Caco-2 (cell line): ENCODE measurements at regions not wholly inside any gene's neighbourhood (a gene's known extent, or its start where the extent isn't known, plus 50 kb on each side); places are given as distances from the start of the nearest gene placed in this dataset.

Experiments used
- BruUV-seq: library from RNA; stranded (reverse); fragments of 400-500 nt; replicated peaks from 2 replicates; lab custom pipeline; 2021; lab: Mats Ljungman, UMichigan
- CTCF ChIA-PET: fragments of 300-600 bp; sonication (Branson Sonifier 250); formaldehyde crosslinking; loops from one replicate; lab custom pipeline; 2022; ENCODE audit warnings: antibody characterized with exemption; lab: Charles Lee
- POLR2A ChIA-PET: fragments of 300-600 bp; sonication (Branson Sonifier 250); formaldehyde crosslinking; loops from one replicate; lab custom pipeline; 2022; ENCODE audit warnings: antibody characterized with exemption; lab: Charles Lee
- DNase-seq, 2 experiments: peaks; one replicate each; pipeline versions ENCODE4 v3.0.0 to v3.0.0-alpha.2; 2020 to 2022
- H3K27me3 ChIP-seq: replicated peaks from 2 replicates; pipeline ENCODE4 v1.6.0; 2011; ENCODE audit warnings: low read length; ENCODE audit not compliant: control insufficient read depth, insufficient read depth
- H3K36me3 ChIP-seq: 2 replicates; pipeline ENCODE4 v1.5.1; 2011; ENCODE audit warnings: low read length; ENCODE audit not compliant: control insufficient read depth, insufficient read depth
- H3K4me1 ChIP-seq: fragments of 250-450 bp; sonication (Bioruptor Pico); 2 replicates; pipeline ENCODE4 v1.5.1; 2020; ENCODE audit warnings: mild to moderate bottlenecking
- H3K4me3 ChIP-seq: 2 replicates; pipeline ENCODE4 v1.5.1; 2011; ENCODE audit warnings: low read depth, mild to moderate bottlenecking, control low read depth, low read length
- H3K9me3 ChIP-seq: fragments of 250-450 bp; sonication (Bioruptor Pico); 2 replicates; pipeline ENCODE4 v1.5.1; 2020; ENCODE audit warnings: mild to moderate bottlenecking, moderate library complexity
- H3K27ac Mint-ChIP-seq: one replicate; pipeline ENCODE4 v1.8.0; 2022; ENCODE audit warnings: mixed read lengths; ENCODE audit not compliant: unreplicated experiment
- H3K27me3 Mint-ChIP-seq: one replicate; pipeline ENCODE4 v1.8.0; 2022; ENCODE audit warnings: mixed read lengths; ENCODE audit not compliant: insufficient read depth, unreplicated experiment
- H3K36me3 Mint-ChIP-seq: one replicate; pipeline ENCODE4 v1.8.0; 2022; ENCODE audit warnings: mild to moderate bottlenecking, mixed read lengths; ENCODE audit not compliant: insufficient read depth, unreplicated experiment
- H3K4me1 Mint-ChIP-seq: one replicate; pipeline ENCODE4 v1.8.0; 2022; ENCODE audit warnings: low read depth, mixed read lengths; ENCODE audit not compliant: unreplicated experiment
- H3K4me3 Mint-ChIP-seq: one replicate; pipeline ENCODE4 v1.8.0; 2022; ENCODE audit warnings: mild to moderate bottlenecking, moderate library complexity, mixed read lengths; ENCODE audit not compliant: unreplicated experiment
- H3K9me3 Mint-ChIP-seq: one replicate; pipeline ENCODE4 v1.8.0; 2022; ENCODE audit warnings: mixed read lengths; ENCODE audit not compliant: unreplicated experiment
- CTCF ChIP-seq, 2 experiments: fragments of 200-600 bp in 1 of 2; IDR thresholded peaks; 1 replicate in 1 of 2; 2 replicates in 1 of 2; pipeline versions ENCODE4 v1.5.1 to v1.8.0; 2011 to 2022; ENCODE audit warnings: antibody characterized with exemption in 1 of 2, control low read depth in 1 of 2, inconsistent platforms in 1 of 2, low read depth in 1 of 2, low read length in 1 of 2, mild to moderate bottlenecking in 1 of 2, moderate library complexity in 1 of 2; ENCODE audit not compliant: insufficient read depth in 1 of 2, severe bottlenecking in 1 of 2, unreplicated experiment in 1 of 2
- intact Hi-C: fragments of 100-400 bp; cut with micrococcal nuclease; formaldehyde crosslinking; loops from one replicate; pipeline ENCODE4 v1.10.0; 2022; ENCODE audit not compliant: unreplicated experiment

DNA sequence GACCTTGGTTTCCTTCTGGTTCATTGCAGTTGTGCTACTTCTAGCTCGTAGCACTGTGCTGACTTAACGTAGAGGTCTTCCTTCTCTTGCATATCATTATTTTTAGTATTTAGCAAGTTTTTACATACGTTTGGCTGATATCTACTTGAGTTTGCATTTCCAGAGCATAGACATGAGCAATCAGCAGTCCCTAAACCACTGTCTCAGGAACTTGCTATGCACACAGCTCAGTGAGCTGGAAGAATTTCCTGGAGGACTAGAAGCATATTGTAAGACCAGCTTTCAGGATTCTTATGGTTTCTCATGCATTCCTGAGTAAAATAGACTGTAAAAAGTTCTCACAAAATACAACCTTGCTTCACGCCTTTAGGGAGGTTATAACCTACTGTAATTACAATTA is 226.7 kb upstream of the PDGFD start:
- intact Hi-C loops, result no loop called here
- H3K4me1 Mint-ChIP-seq, result no peaks in the 10 kb centered on the region
- TF ChIP-seq CTCF (IDR thresholded peaks at IDR 0.05; ENCODE audit: insufficient read depth in 1 of 2, low read depth in 1 of 2, low read length in 1 of 2, severe bottlenecking in 1 of 2, unreplicated experiment in 1 of 2), result no peak
- H3K36me3 ChIP-seq, result no peaks in the 10 kb centered on the region
- H3K4me3 Mint-ChIP-seq, result no peak overlapping the region
- no peaks in the 10 kb centered on the region for H3K9me3 Mint-ChIP-seq
- H3K36me3 Mint-ChIP-seq, result no peaks in the 10 kb centered on the region
- H3K27me3 Mint-ChIP-seq, result peaks cover 4% of the 10 kb centered on the region
- no peak overlapping the region for H3K27ac Mint-ChIP-seq
- H3K27me3 ChIP-seq, result no peaks in the 10 kb centered on the region
- ChIA-PET POLR2A (no interaction called here), CTCF (no interaction called here)
- H3K9me3 ChIP-seq, result no peaks in the 10 kb centered on the region
- no peak overlapping the region for H3K4me3 ChIP-seq
- DNase-seq, result no peak
- no peaks in the 10 kb centered on the region for H3K4me1 ChIP-seq
- no TSS peak for BruUV-seq

DNA sequence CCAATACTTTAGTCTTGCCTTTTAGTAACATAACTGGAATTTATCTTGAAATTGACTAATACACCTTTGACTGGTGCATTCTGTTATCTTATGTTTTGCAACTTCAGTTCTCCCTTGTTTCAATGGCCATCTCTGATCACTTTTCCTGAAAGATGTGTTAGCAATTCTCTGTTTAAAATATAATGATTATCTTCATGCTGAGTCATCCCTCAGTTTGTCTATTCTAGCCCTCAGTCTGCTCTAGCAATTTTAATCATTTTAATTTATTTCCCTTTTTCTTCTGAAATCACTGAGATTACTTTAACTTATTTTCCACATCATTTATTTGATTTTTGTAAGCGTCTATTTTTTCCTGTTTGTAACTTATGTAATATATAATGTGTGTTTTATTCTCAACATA is 221.9 kb upstream of the PDGFD start:
- Mint-ChIP-seq H3K4me1 (no peaks in the 10 kb centered on the region), H3K27ac (no peak overlapping the region), H3K27me3 (no peaks in the 10 kb centered on the region), H3K36me3 (no peaks in the 10 kb centered on the region), H3K9me3 (no peaks in the 10 kb centered on the region), H3K4me3 (peak overlapping the region; percentile 9)
- DNase-seq, result no peak
- H3K4me1 ChIP-seq, result no peaks in the 10 kb centered on the region
- no peak for TF ChIP-seq CTCF (IDR thresholded peaks at IDR 0.05; ENCODE audit: insufficient read depth in 1 of 2, low read depth in 1 of 2, low read length in 1 of 2, severe bottlenecking in 1 of 2, unreplicated experiment in 1 of 2)
- ChIA-PET POLR2A (no interaction called here), CTCF (no interaction called here)
- H3K9me3 ChIP-seq, result no peaks in the 10 kb centered on the region
- no peaks in the 10 kb centered on the region for H3K27me3 ChIP-seq
- no peak overlapping the region for H3K4me3 ChIP-seq
- H3K36me3 ChIP-seq, result no peaks in the 10 kb centered on the region
- BruUV-seq, result no TSS peak
- intact Hi-C loops, result no loop called here

DNA sequence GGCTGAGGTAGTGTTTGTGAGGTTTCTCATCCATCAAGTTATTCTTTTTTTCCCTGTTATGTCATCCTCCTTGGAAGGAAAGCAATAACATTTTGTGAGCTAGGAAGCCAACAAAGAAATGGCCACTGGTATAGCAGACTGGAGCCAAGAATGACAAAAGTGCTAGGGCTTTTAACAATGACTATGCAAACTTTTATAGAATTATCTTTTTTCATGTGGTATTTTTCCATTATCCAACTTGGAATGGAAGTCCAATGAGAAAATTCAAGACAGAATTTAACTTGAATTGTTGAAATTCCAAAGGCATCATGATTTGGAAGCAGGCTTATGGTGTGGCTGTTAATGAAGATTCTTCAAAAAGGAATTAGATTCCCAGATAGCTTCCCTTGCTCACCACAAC is 216.4 kb upstream of the PDGFD start:
- ChIA-PET CTCF (no interaction called here), POLR2A (no interaction called here)
- H3K4me3 Mint-ChIP-seq, result no peak overlapping the region
- no peak for DNase-seq
- H3K4me1 Mint-ChIP-seq, result no peaks in the 10 kb centered on the region
- no peaks in the 10 kb centered on the region for H3K36me3 Mint-ChIP-seq
- Histone ChIP-seq H3K4me1 (no peaks in the 10 kb centered on the region), H3K4me3 (no peak overlapping the region), H3K27me3 (no peaks in the 10 kb centered on the region), H3K36me3 (no peaks in the 10 kb centered on the region), H3K9me3 (no peaks in the 10 kb centered on the region)
- no peak for TF ChIP-seq CTCF (IDR thresholded peaks at IDR 0.05; ENCODE audit: insufficient read depth in 1 of 2, low read depth in 1 of 2, low read length in 1 of 2, severe bottlenecking in 1 of 2, unreplicated experiment in 1 of 2)
- intact Hi-C loops, result no loop called here
- no peaks in the 10 kb centered on the region for H3K9me3 Mint-ChIP-seq
- BruUV-seq, result no TSS peak
- no peaks in the 10 kb centered on the region for H3K27me3 Mint-ChIP-seq
- H3K27ac Mint-ChIP-seq, result no peak overlapping the region
